Stomach (tissue), 4 donors: ENCODE measurements at regions not wholly inside any gene's neighbourhood (a gene's known extent, or its start where the extent isn't known, plus 50 kb on each side); places are given as distances from the start of the nearest gene placed in this dataset.

Experiments used
- POLR2AphosphoS5 ChIP-seq, 3 donors: sonication (generic); formaldehyde crosslinking; IDR thresholded peaks; one replicate each; pipeline ENCODE4 v1.6.1; 2016; ENCODE audit warnings: antibody characterized with exemption in 3 of 3
- TF ChIP-seq, protein P1 (sequence below), 7 experiments: fragments of 450-650 bp in 4 of 7; fragments of 200-600 bp in 3 of 7; sonication (generic) in 3 of 7; IDR thresholded peaks; one replicate each; pipeline ENCODE4 v1.5.1; 2016 to 2019; ENCODE audit warnings: antibody characterized with exemption in 7 of 7, control low read depth in 2 of 7, mild to moderate bottlenecking in 1 of 7

DNA sequence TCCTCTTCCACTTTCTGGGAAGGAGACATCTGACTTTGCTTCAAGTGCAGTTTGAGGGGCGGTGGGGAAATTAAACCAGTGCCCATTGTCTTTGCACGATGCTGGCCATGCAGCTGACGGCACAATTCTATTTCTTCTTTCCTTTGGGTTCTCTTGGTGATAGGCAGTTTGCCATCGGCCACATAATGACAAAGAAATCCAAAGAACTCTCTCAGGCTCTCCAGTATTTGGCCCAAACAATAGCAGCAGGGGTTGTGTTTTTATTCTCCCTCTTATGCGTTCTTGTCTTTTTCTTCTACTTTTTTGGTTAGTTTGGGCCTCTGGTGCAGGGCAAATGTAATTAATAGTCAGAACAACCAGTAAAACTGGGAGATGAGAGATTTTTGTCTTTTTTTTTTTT lies 147.0 kb downstream of the EMX2 start:
- TF ChIP-seq, protein P1, sequence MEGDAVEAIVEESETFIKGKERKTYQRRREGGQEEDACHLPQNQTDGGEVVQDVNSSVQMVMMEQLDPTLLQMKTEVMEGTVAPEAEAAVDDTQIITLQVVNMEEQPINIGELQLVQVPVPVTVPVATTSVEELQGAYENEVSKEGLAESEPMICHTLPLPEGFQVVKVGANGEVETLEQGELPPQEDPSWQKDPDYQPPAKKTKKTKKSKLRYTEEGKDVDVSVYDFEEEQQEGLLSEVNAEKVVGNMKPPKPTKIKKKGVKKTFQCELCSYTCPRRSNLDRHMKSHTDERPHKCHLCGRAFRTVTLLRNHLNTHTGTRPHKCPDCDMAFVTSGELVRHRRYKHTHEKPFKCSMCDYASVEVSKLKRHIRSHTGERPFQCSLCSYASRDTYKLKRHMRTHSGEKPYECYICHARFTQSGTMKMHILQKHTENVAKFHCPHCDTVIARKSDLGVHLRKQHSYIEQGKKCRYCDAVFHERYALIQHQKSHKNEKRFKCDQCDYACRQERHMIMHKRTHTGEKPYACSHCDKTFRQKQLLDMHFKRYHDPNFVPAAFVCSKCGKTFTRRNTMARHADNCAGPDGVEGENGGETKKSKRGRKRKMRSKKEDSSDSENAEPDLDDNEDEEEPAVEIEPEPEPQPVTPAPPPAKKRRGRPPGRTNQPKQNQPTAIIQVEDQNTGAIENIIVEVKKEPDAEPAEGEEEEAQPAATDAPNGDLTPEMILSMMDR (IDR thresholded peaks at IDR 0.05), result no peak
- no peak for TF ChIP-seq POLR2AphosphoS5 (IDR thresholded peaks at IDR 0.05)
